ENCODE measurements at regions not wholly inside any gene's neighbourhood (a gene's known extent, or its start where the extent isn't known, plus 50 kb on each side); places are given as distances from the start of the nearest gene placed in this dataset.

DNA sequence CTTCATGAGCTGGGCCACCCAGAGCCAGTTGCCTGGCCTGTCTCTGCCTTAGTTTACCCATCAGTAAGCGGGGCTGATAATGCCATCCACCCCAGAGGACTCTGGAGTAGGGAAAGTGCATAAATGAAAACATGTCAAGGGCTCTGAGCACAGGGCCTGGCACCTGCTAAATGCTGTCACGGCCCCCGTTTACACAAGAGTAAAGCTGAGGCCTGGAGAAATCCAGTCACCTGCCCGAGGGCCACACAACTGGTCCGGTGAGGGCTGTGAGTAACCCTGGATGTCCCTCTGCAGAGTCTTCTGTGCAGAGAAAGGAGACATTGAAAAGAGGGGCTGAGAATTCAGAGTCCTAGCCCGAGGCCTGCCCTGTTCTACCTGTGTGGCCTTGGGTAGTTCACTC is 110.6 kb upstream of the ANO1 start:
- Histone ChIP-seq H3K36me3 (no peaks in the 10 kb centered on the region), H3K27me3 (peaks cover 0 to 4% (median 0%) of the 10 kb centered on the region in 3 donors), H3K9me3 (peaks cover 0 to 2% (median 0%) of the 10 kb centered on the region in 4 donors), H3K4me1 (peaks cover 0 to 14% (median 10%) of the 10 kb centered on the region in 4 donors), H3K4me3 (no peak overlapping the region), H3K27ac (no peak overlapping the region)
- WGBS, 2 donors, result 77 to 80% methylated on average over 6 of the region's 6 CpGs
- intact Hi-C loops (cut with DNase I), result no loop called here
- no peak for DNase-seq
- no peak for TF ChIP-seq POLR2AphosphoS5 (IDR thresholded peaks at IDR 0.05)
- TF ChIP-seq POLR2A (IDR thresholded peaks at IDR 0.05), result no peak
- TF ChIP-seq, protein P1, sequence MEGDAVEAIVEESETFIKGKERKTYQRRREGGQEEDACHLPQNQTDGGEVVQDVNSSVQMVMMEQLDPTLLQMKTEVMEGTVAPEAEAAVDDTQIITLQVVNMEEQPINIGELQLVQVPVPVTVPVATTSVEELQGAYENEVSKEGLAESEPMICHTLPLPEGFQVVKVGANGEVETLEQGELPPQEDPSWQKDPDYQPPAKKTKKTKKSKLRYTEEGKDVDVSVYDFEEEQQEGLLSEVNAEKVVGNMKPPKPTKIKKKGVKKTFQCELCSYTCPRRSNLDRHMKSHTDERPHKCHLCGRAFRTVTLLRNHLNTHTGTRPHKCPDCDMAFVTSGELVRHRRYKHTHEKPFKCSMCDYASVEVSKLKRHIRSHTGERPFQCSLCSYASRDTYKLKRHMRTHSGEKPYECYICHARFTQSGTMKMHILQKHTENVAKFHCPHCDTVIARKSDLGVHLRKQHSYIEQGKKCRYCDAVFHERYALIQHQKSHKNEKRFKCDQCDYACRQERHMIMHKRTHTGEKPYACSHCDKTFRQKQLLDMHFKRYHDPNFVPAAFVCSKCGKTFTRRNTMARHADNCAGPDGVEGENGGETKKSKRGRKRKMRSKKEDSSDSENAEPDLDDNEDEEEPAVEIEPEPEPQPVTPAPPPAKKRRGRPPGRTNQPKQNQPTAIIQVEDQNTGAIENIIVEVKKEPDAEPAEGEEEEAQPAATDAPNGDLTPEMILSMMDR (IDR thresholded peaks at IDR 0.05), result no peak
- no peak for TF ChIP-seq EP300 (IDR thresholded peaks at IDR 0.05)

DNA sequence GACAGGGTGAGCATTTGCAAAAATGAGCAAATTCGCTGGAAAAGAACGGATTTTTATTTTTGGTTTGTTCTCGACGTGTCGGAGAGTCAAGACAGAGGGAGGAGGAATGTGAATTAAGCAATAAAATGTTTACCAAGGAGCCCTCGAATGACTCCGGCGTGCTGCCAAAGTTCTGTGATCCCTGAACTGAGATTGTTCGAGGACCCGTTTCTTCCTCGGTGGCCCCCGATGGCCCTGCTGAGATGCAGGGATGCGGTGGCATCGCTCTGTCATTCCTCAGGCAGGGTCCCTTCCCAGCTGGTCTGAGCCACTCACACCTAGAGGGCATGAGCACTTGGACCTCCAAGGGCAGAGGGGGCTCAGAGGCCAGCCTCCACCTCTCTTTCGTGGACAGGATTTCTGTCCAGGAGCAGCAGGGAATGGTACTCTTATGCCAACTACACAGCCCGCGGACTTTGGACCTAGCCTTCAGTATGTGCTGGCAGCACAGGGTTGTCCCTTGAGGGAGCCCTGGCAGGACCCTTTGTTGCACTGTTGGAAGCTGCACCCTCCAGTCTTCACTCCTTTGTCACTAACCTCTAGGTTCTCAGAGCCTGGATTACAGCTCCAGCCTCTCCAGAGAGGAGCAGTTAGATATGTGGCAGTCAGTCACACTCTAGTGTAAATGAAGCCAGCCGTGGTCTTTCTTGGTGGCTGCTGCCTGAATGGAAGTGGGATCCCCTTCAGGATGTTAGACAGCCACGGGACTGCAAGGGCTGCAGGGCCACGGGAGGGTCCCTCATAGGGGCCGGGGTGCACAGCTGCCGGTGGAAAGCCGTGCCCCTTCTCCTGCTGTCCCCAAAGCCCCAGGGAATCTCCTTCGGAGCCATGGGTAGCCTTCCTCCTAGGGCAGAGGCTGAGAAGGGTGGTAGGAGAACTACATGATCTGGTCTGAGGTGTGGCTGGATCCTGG is 109.4 kb upstream of the ANO1 start:
- Histone ChIP-seq H3K27ac (no peak overlapping the region), H3K9me3 (peaks cover 0 to 2% (median 0%) of the 10 kb centered on the region in 4 donors), H3K36me3 (no peaks in the 10 kb centered on the region), H3K4me1 (peaks cover 0 to 11% (median 6%) of the 10 kb centered on the region in 4 donors), H3K4me3 (no peak overlapping the region), H3K27me3 (peaks cover 0 to 4% (median 0%) of the 10 kb centered on the region in 3 donors)
- DNase-seq, result no peak
- intact Hi-C loops (cut with DNase I), result no loop called here
- TF ChIP-seq EP300 (IDR thresholded peaks at IDR 0.05) (no peak), POLR2A (IDR thresholded peaks at IDR 0.05) (no peak), POLR2AphosphoS5 (IDR thresholded peaks at IDR 0.05) (no peak)
- TF ChIP-seq, protein P1 (IDR thresholded peaks at IDR 0.05), result no peak
- 85 to 88% methylated on average over 24 of the region's 24 CpGs for WGBS, 2 donors

DNA sequence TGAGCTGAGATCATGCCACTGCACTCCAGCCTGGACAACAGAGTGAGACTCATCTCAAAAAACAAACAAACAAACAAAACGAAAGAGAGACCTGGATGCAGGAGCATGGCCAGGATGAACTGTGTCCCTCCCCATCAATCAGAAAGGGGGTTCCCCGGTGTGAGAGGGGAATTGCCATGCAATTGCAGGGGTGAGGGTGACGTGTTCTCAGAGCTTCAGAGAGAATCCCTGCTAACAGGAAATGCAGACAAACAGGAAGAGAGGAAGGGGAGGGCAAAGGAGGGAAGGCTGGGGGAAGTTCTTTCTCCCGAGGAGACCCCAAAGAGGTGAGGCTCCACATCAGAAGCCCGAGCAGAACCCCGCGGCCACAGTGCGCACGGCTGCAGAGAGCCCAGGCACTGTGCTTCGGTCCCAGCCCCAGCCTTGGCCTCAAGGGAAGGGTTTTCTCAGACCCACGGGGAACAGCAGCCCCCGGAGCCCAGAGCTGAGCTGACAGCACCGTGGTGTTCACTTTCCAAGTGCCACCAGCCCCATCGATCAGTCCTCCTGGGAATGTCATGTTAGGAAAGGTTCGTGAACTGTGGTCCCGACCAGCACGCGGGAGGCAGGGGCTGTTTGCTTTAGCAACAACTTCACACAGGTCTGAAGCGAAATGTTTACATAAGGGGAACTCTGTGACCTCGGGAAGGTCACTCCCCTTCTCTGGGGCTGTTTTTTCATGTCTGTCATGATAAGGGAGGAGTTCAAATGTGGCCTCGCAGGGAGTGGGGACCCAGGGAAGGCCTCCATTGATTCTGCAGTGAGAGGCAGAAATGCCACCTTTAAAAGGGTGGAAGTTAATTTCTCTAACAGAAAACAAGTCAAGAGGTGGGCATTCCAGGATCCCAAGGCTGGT is 108.0 kb upstream of the ANO1 start:
- peaks cover 0 to 2% (median 0%) of the 10 kb centered on the region in 4 donors for H3K9me3 ChIP-seq
- H3K27ac ChIP-seq, result no peak overlapping the region
- intact Hi-C loops (cut with DNase I), result no loop called here
- WGBS, 2 donors, result 32 to 33% methylated on average over 21 of the region's 21 CpGs
- peaks cover 0 to 4% (median 0%) of the 10 kb centered on the region in 3 donors for H3K27me3 ChIP-seq
- DNase-seq, result no peak
- TF ChIP-seq, protein P1 (IDR thresholded peaks at IDR 0.05), result no peak
- TF ChIP-seq POLR2AphosphoS5 (IDR thresholded peaks at IDR 0.05) (no peak), POLR2A (IDR thresholded peaks at IDR 0.05) (no peak), EP300 (IDR thresholded peaks at IDR 0.05) (no peak)
- H3K4me1 ChIP-seq, result no peaks in the 10 kb centered on the region
- no peak overlapping the region for H3K4me3 ChIP-seq
- no peaks in the 10 kb centered on the region for H3K36me3 ChIP-seq

DNA sequence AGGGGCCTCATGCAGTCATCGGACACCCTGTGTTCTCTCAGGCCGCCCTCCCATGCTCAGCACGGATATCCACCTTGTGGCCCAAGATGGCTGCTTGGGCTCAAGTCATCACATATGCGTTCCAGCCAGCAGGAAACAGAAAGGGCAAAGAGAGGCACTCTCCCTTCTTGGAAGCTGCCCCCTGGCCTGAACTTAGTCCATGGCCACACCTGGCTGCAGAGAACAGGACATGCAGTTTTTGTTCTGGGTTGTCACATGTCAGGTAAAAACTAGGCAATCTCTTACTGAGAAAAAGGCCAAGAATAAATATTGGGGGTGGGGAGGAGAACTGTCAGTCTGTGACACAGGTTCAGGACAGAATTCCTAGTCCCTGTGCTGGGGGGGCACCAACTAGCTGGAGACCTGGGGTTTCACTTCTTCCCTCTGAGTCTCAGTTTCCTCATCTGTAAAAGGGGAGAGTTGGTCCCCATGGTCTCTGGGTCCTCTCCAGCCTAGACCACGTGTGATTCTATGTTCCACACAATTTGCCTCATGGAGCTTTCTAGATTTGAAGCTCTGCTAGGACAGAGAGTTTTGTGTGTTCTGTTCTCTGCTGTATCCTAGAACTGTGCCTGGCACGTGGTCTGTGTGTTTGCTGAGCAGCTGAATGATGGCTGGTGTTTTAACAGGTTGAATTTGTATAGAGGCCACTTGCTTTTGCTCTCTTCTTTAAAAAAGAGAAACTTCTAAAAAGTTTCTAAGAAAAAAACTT is 107.2 kb upstream of the ANO1 start:
- H3K4me1 ChIP-seq, result no peaks in the 10 kb centered on the region
- 89 to 91% methylated on average over 6 of the region's 6 CpGs for WGBS, 2 donors
- intact Hi-C loops (cut with DNase I), result no loop called here
- TF ChIP-seq EP300 (IDR thresholded peaks at IDR 0.05) (no peak), POLR2A (IDR thresholded peaks at IDR 0.05) (no peak), POLR2AphosphoS5 (IDR thresholded peaks at IDR 0.05) (no peak)
- TF ChIP-seq, protein P1 (IDR thresholded peaks at IDR 0.05), result no peak
- peaks cover 0 to 9% (median 0%) of the 10 kb centered on the region in 3 donors for H3K27me3 ChIP-seq
- H3K36me3 ChIP-seq, result no peaks in the 10 kb centered on the region
- H3K27ac ChIP-seq, result no peak overlapping the region
- no peak for DNase-seq
- H3K9me3 ChIP-seq, result peaks cover 0 to 2% (median 0%) of the 10 kb centered on the region in 4 donors
- H3K4me3 ChIP-seq, result no peak overlapping the region

All from sigmoid colon (tissue), 6 donors.